ENCODE measurements at regions not wholly inside any gene's neighbourhood (a gene's known extent, or its start where the extent isn't known, plus 50 kb on each side); places are given as distances from the start of the nearest gene placed in this dataset.

- no peaks in the 10 kb centered on the region for H3K27me3 ChIP-seq (ENCODE audit: control insufficient read depth in 3 of 3, insufficient read depth in 3 of 3, low read length in 2 of 3)
- H3K9me3 ChIP-seq (ENCODE audit: control insufficient read depth in 4 of 4, insufficient read depth in 3 of 4, low read length in 3 of 4): no peaks in the 10 kb centered on the region
- ATAC-seq (ENCODE audit: insufficient read depth, low FRiP score): no peak
- no peak overlapping the region for H3K4me3 ChIP-seq
- no peaks in the 10 kb centered on the region for H3K36me3 ChIP-seq (ENCODE audit: control insufficient read depth in 4 of 4, insufficient read depth in 4 of 4, low read length in 4 of 4)
- no peak for TF ChIP-seq CTCF (IDR thresholded peaks at IDR 0.05; ENCODE audit: control extremely low read depth, extremely low read depth)
- no peak overlapping the region for H3K27ac ChIP-seq (ENCODE audit: low read depth in 1 of 2, low read length in 1 of 2)
- no peak for DNase-seq
- WGBS, 2 donors: 94 to 98% methylated on average over 3 of the region's 3 CpGs
- no peaks in the 10 kb centered on the region for H3K4me1 ChIP-seq (ENCODE audit: control insufficient read depth in 5 of 5, insufficient read depth in 5 of 5, low read length in 5 of 5)
- H3K9ac ChIP-seq (ENCODE audit: insufficient read depth in 1 of 2, low read length in 2 of 2): no peak overlapping the region
Observed at GRCh38 chr3:159522276-159522675, 466.4 kb upstream of the IL12A start.

- Histone ChIP-seq H3K4me3 (no peak overlapping the region), H3K4me1 (ENCODE audit: control insufficient read depth in 5 of 5, insufficient read depth in 5 of 5, low read length in 5 of 5) (no peaks in the 10 kb centered on the region), H3K36me3 (ENCODE audit: control insufficient read depth in 4 of 4, insufficient read depth in 4 of 4, low read length in 4 of 4) (no peaks in the 10 kb centered on the region), H3K9me3 (ENCODE audit: control insufficient read depth in 4 of 4, insufficient read depth in 3 of 4, low read length in 3 of 4) (no peaks in the 10 kb centered on the region), H3K27me3 (ENCODE audit: control insufficient read depth in 3 of 3, insufficient read depth in 3 of 3, low read length in 2 of 3) (no peaks in the 10 kb centered on the region), H3K9ac (ENCODE audit: insufficient read depth in 1 of 2, low read length in 2 of 2) (no peak overlapping the region), H3K27ac (ENCODE audit: low read depth in 1 of 2, low read length in 1 of 2) (no peak overlapping the region)
- TF ChIP-seq CTCF (IDR thresholded peaks at IDR 0.05; ENCODE audit: control extremely low read depth, extremely low read depth): no peak
- 84 to 85% methylated on average over 9 of the region's 9 CpGs for WGBS, 2 donors
- ATAC-seq (ENCODE audit: insufficient read depth, low FRiP score) (no peak), DNase-seq (no peak)
Observed at GRCh38 chr3:159528251-159528895, 460.3 kb upstream of the IL12A start.

- ATAC-seq (ENCODE audit: insufficient read depth, low FRiP score): no peak
- H3K4me3 ChIP-seq: no peak overlapping the region
- H3K4me1 ChIP-seq (ENCODE audit: control insufficient read depth in 5 of 5, insufficient read depth in 5 of 5, low read length in 5 of 5): no peaks in the 10 kb centered on the region
Observed at GRCh38 chr3:159532577-159532976, 456.1 kb upstream of the IL12A start.

More at GRCh38 chr3:159532577-159532976, 456.1 kb upstream of the IL12A start:
- no peaks in the 10 kb centered on the region for H3K27me3 ChIP-seq (ENCODE audit: control insufficient read depth in 3 of 3, insufficient read depth in 3 of 3, low read length in 2 of 3)
- H3K27ac ChIP-seq (ENCODE audit: low read depth in 1 of 2, low read length in 1 of 2): no peak overlapping the region
- H3K9me3 ChIP-seq (ENCODE audit: control insufficient read depth in 4 of 4, insufficient read depth in 3 of 4, low read length in 3 of 4): no peaks in the 10 kb centered on the region
- no peak for DNase-seq
- H3K9ac ChIP-seq (ENCODE audit: insufficient read depth in 1 of 2, low read length in 2 of 2): no peak overlapping the region
- H3K36me3 ChIP-seq (ENCODE audit: control insufficient read depth in 4 of 4, insufficient read depth in 4 of 4, low read length in 4 of 4): no peaks in the 10 kb centered on the region
- no peak for TF ChIP-seq CTCF (IDR thresholded peaks at IDR 0.05; ENCODE audit: control extremely low read depth, extremely low read depth)
